ENCODE measurements at regions not wholly inside any gene's neighbourhood (a gene's known extent, or its start where the extent isn't known, plus 50 kb on each side); places are given as distances from the start of the nearest gene placed in this dataset.

GRCh38 chr1:38326856-38327255 is 280.3 kb upstream of the POU3F1 start:
- DNase-seq: no peak

GRCh38 chr1:38326135-38326534 is 279.5 kb upstream of the POU3F1 start:
- no peak for DNase-seq

GRCh38 chr1:38312753-38313152 is 266.2 kb upstream of the POU3F1 start:
- no peak for DNase-seq

GRCh38 chr1:38310079-38310478 is 263.5 kb upstream of the POU3F1 start:
- no peak for DNase-seq

- DNase-seq: no peak
Observed at GRCh38 chr1:38308780-38309179, 262.2 kb upstream of the POU3F1 start.

GRCh38 chr1:38305666-38306065 is 259.1 kb upstream of the POU3F1 start:
- no peak for DNase-seq

GRCh38 chr1:38303843-38304242 is 257.2 kb upstream of the POU3F1 start:
- DNase-seq: no peak

- no peak for DNase-seq
Observed at GRCh38 chr1:38301040-38301439, 254.4 kb upstream of the POU3F1 start.

- DNase-seq: no peak
Observed at GRCh38 chr1:38300616-38301015, 254.0 kb upstream of the POU3F1 start.

- DNase-seq: no peak
Observed at GRCh38 chr1:38297842-38298241, 251.2 kb upstream of the POU3F1 start.

GRCh38 chr1:38297246-38297645 is 250.7 kb upstream of the POU3F1 start:
- DNase-seq: no peak

GRCh38 chr1:38296047-38296446 is 249.5 kb upstream of the POU3F1 start:
- no peak for DNase-seq

GRCh38 chr1:38293567-38293966 is 247.0 kb upstream of the POU3F1 start:
- DNase-seq: no peak

- no peak for DNase-seq
Observed at GRCh38 chr1:38292969-38293368, 246.4 kb upstream of the POU3F1 start.

GRCh38 chr1:38291906-38292521 is 245.4 kb upstream of the POU3F1 start:
- no peak for DNase-seq

- no peak for DNase-seq
Observed at GRCh38 chr1:38291336-38291735, 244.7 kb upstream of the POU3F1 start.

- DNase-seq: no peak
Observed at GRCh38 chr1:38289034-38289433, 242.4 kb upstream of the POU3F1 start.

GRCh38 chr1:38287547-38287946 is 241.0 kb upstream of the POU3F1 start:
- no peak for DNase-seq

GRCh38 chr1:38287036-38287435 is 240.4 kb upstream of the POU3F1 start:
- no peak for DNase-seq

GRCh38 chr1:38285807-38286530 is 239.4 kb upstream of the POU3F1 start:
- no peak for DNase-seq

- no peak for DNase-seq
Observed at GRCh38 chr1:38284953-38285352, 238.4 kb upstream of the POU3F1 start.

GRCh38 chr1:38283696-38284470 is 237.3 kb upstream of the POU3F1 start:
- no peak for DNase-seq

GRCh38 chr1:38279148-38279547 is 232.6 kb upstream of the POU3F1 start:
- no peak for DNase-seq

- DNase-seq: no peak
Observed at GRCh38 chr1:38277646-38278045, 231.1 kb upstream of the POU3F1 start.

All from femur (tissue), 1 donor.